Activated naive CD8-positive, alpha-beta T cell treated with anti-CD3 and anti-CD28 coated beads for 36 hours (primary cell): ENCODE measurements at regions not wholly inside any gene's neighbourhood (a gene's known extent, or its start where the extent isn't known, plus 50 kb on each side); places are given as distances from the start of the nearest gene placed in this dataset.

Source experiments
- DNase-seq: peaks from one replicate; pipeline ENCODE4 v3.0.0; 2021
- H3K27ac Mint-ChIP-seq: one replicate; pipeline ENCODE4 v1.8.0; 2022; ENCODE audit warnings: mild to moderate bottlenecking, moderate library complexity, mixed read lengths
- H3K27me3 Mint-ChIP-seq: one replicate; pipeline ENCODE4 v1.8.0; 2022; ENCODE audit warnings: mild to moderate bottlenecking, mixed read lengths
- H3K36me3 Mint-ChIP-seq: one replicate; pipeline ENCODE4 v1.8.0; 2021; ENCODE audit warnings: mild to moderate bottlenecking, mixed read lengths
- H3K4me1 Mint-ChIP-seq: one replicate; pipeline ENCODE4 v1.8.0; 2021; ENCODE audit warnings: mixed read lengths
- H3K4me3 Mint-ChIP-seq: one replicate; pipeline ENCODE4 v1.8.0; 2022; ENCODE audit warnings: mild to moderate bottlenecking, moderate library complexity, mixed read lengths
- H3K9me3 Mint-ChIP-seq: one replicate; pipeline ENCODE4 v1.8.0; 2022; ENCODE audit warnings: mixed read lengths

DNA sequence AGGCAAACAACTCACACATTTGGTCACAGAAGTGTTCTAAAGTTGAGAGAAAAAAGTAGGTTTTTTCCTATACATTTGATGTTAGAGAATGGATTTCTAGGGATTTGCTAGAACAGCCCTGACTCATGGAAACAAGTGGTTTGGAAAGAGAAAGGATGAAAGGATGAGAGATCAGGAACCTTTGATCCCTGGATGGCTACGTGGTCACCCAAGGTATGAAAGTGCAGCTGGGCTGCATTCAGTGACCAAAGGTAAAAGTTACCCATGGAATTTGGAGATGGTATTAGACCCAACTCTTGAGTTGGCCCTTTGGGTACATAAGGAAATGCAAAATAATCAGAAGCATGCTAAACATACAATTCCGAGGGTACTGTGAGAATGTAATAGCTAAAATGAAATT, 61.3 kb upstream of the SPIN1 start:
- Mint-ChIP-seq H3K36me3 (peaks cover 3% of the 10 kb centered on the region), H3K27ac (no peak overlapping the region), H3K4me1 (peaks cover 25% of the 10 kb centered on the region)

DNA sequence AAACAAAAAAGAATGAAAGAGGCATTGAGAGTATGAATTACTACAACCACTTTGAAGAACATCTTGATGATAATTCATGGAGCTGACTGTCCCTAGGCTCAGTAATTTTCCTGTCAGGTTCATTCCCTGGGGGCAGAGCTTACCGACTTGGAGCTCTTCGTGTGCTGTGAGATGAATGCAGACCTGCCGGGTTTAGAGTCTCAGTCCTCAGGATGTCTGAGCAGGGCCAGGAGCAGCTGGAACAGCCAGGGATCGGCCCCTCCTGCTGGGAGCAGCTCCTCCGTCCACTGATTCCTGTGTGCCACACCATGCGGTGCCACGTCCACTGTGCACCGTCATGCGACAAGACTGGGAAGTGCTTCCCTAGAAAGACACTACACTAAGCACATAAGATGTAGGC, 62.2 kb upstream of the SPIN1 start:
- peaks cover 4% of the 10 kb centered on the region for H3K9me3 Mint-ChIP-seq
- H3K4me3 Mint-ChIP-seq, result no peak overlapping the region
- H3K4me1 Mint-ChIP-seq, result peaks cover 27% of the 10 kb centered on the region
- H3K27me3 Mint-ChIP-seq, result peaks cover 4% of the 10 kb centered on the region
- H3K36me3 Mint-ChIP-seq, result peaks cover 3% of the 10 kb centered on the region
- no peak for DNase-seq
- no peak overlapping the region for H3K27ac Mint-ChIP-seq

More for the DNA sequence above, 61.3 kb upstream of the SPIN1 start:
- DNase-seq, result no peak
- H3K4me3 Mint-ChIP-seq, result no peak overlapping the region
- H3K27me3 Mint-ChIP-seq, result peaks cover 4% of the 10 kb centered on the region
- peaks cover 4% of the 10 kb centered on the region for H3K9me3 Mint-ChIP-seq

DNA sequence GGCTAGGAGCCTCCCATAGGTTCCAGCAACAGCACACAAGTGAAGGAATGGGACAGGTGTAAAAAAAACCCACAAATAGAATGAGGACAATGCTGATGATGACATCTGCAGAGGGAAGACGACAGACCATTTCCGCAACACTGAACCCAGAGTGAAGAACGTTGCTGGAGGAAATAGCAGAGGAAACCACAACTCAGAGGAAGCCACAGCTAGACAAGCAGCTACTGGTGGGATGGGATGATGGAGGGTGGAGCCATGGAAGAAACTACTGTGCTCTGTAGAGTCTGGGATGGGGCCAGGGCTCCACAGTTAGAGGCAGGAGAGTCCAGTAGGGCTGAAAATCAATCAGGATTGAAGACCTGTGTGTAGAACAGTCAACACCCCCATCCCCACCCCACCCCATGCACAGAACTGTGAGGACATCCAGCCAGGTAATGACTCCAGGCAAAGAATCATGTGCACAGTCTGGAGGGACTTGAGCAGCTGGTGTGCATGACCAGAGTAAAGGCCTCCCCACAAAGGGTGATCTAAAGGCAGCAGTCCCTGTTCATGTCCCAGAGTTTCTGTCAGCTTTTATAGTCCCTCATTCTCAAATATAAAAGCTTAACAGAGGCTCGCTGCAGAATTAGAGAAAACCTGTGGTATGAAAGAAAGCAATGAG, 65.2 kb upstream of the SPIN1 start:
- Mint-ChIP-seq H3K27me3 (peaks cover 4% of the 10 kb centered on the region), H3K36me3 (peaks cover 3% of the 10 kb centered on the region), H3K9me3 (peaks cover 2% of the 10 kb centered on the region), H3K4me1 (peaks cover 27% of the 10 kb centered on the region), H3K4me3 (no peak overlapping the region), H3K27ac (peak overlapping the region; percentile 89)
- peak; percentile 55 for DNase-seq

DNA sequence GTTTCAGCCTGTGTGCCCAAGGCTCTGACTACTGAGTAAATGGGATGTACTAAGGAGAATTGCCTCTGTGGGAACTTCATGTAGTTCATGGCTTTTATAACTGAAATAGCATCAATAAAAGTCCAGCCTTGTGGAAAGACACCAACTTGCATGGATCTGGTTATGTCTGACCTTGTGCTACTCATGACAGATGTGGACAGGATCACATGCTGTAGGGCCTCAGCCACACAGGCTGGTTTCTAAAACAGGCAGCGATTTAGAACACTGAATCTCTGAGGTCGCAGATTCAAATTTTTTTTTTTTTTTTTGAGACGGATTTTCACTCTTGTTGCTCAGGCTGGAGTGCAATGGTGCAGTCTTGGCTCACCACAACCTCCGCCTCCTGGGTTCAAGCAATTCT, 66.5 kb upstream of the SPIN1 start:
- H3K27me3 Mint-ChIP-seq, result peaks cover 2% of the 10 kb centered on the region
- H3K27ac Mint-ChIP-seq, result no peak overlapping the region
- peaks cover 3% of the 10 kb centered on the region for H3K36me3 Mint-ChIP-seq
- H3K4me3 Mint-ChIP-seq, result no peak overlapping the region
- H3K4me1 Mint-ChIP-seq, result peaks cover 27% of the 10 kb centered on the region
- H3K9me3 Mint-ChIP-seq, result peaks cover 2% of the 10 kb centered on the region
- DNase-seq, result no peak

DNA sequence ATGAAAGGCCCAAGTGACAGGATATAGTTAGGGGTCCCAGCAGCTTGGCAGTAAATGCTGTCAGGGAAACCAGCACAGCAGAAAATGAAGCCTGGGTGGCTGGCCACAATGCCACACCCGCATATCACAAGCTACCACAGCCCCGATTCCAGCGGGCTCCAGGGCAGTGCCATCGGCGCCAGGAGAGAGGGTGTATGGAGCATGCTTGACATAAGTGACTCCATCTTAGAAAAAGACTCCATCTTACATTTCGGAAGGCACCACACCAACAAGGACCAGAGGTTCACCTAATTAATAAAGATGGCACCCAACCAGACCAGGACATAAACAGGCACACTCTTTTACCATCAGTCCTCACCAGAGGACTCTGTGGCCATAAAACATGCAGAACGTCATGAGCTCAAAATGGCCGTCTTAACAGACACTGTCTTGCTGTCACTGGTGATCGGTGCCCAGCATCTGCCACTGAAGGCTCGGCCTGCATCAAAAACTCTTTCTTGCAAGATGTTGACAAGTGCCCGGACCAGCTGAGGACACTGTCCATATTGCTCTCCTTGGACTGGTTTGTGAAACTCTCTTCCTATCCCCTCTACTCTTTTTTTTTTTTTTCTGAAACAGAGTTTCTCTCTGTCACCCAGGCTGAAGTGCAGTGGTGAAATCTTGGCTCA, 67.4 kb upstream of the SPIN1 start:
- Mint-ChIP-seq H3K36me3 (peaks cover 3% of the 10 kb centered on the region), H3K4me1 (peaks cover 27% of the 10 kb centered on the region), H3K27me3 (no peaks in the 10 kb centered on the region), H3K4me3 (no peak overlapping the region), H3K9me3 (peaks cover 2% of the 10 kb centered on the region), H3K27ac (no peak overlapping the region)
- DNase-seq, result no peak

DNA sequence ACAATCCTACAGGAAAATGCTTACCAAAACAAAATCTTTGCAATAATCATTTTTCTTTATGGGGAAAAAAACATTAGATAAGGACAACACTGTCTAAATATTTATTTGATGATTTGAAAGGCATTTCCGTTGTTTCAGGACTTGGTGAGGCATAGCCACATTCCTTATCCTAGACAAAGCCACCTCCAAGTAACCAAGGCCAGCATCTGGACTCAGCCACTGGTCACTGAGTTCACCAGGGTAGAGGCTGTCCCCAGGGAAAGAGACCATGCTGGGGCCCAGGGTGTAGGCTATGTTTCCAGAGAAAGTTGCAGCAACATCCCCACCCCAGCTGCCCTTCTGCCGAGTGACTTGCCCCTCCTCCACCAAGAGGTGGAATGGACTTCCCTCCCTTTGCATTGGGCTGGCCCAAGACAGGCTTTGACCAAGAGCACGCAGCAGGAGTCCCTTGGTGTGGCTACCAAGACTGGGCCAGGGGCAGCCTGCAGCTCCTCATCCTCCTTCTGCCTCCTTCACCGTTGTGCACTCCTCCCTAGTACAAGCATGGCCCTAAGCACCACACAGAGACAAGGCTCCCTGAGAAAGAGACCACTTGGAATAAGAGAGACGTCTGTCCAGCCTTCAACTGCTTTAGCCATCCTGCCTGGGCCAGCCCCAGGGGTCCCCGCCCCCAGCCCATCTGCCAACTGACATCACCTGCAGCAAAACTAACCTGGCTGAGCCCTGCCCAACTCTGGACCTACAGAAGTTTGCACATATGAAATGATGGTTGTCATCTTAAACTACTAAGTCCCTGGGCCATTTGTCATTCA, 68.1 kb upstream of the SPIN1 start:
- Mint-ChIP-seq H3K9me3 (peaks cover 2% of the 10 kb centered on the region), H3K4me3 (no peak overlapping the region), H3K27ac (no peak overlapping the region), H3K27me3 (no peaks in the 10 kb centered on the region), H3K36me3 (peaks cover 3% of the 10 kb centered on the region), H3K4me1 (peaks cover 27% of the 10 kb centered on the region)
- DNase-seq, result no peak

DNA sequence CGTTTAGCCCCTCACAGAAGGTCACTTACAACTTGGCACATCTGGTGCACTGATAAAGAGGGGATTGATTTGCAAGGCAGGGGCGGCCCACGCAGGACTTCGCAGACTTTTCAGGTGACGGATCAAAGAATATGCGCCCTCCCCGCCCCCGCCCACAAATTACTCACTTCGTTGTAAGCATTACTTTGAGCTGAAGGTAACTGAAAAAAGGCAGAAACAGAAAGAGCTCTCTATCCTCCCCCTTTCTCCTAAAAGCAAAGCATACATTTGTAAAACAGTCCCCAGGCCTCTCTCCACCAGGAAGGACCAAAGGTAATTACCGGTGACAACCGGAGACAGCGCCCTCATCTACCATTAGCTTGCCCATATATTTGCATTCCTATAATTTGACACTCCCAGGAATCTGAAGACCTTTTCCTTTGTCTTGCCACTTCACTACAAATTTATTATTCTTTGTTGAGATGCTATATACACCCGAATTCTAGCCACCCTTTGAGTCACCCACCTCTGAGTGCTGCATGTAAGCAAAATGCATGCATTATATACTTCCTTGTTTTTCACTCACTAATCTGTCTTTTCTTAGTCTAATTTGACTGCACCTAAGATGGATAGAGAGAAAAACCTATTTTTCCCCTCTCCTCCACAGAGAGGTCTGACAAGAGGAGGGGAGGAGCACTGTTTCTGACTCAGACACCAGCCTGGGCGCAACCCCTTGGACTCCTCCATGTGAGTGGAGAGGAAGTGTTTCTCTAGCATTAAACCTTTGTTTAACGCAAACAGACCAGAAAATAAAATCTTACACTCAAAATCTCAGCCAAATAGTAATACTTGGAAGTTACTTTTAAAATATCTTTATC, 74.7 kb upstream of the SPIN1 start:
- peaks cover 44% of the 10 kb centered on the region for H3K4me1 Mint-ChIP-seq
- H3K27me3 Mint-ChIP-seq, result no peaks in the 10 kb centered on the region
- H3K4me3 Mint-ChIP-seq, result peak overlapping the region; percentile 61
- DNase-seq, result peak; percentile 55
- H3K9me3 Mint-ChIP-seq, result no peaks in the 10 kb centered on the region
- no peaks in the 10 kb centered on the region for H3K36me3 Mint-ChIP-seq
- H3K27ac Mint-ChIP-seq, result peak overlapping the region; percentile 93

DNA sequence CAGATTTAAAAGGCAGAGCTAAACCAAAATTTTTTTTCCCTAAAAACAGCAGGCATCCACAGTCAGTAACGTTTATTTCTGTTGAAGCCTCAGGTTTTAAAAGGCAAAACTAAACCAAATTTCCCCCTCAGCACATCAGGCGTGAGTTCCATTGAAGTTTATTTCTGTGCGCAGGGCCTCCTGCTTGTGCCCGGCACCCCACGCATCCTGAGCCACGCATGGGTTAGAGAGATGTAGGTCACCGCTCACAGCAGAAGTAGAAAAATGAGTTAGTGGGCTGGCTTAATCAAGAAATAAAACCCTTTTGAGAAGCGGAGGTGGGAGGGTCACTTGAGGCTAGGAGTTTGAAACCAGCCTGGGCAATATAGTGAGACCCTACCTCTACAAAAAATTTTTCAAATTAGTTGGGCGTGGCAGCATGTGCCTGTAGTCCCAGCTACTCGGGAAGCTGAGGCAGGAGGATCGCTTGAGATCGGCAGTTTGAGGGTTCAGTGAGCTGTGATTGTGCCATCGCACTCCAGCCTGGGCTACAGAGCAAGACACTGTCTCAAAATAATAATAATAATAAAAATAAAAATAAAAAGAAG, 75.6 kb upstream of the SPIN1 start:
- peak; percentile 41 for DNase-seq

DNA sequence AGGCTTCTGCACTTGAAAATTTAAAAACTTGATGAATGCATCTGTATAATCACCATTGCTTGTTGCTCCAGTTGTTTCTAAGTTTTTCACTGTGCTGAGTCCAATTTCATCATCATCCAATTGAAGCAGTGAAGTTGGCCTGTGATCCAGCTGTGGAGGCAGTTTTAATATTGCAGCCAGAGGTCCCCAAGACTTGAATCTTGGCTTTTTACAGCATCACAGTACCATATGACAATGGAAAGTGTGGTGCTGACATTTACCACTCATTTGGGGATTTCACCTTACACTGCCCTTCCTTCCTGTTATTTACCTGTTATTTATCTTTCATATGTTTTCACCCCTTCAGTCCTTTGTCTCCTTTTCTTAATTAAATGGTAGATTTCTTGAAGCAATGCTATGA, 76.2 kb upstream of the SPIN1 start:
- no peaks in the 10 kb centered on the region for H3K9me3 Mint-ChIP-seq
- peak overlapping the region; percentile 97 for H3K27ac Mint-ChIP-seq
- no peaks in the 10 kb centered on the region for H3K27me3 Mint-ChIP-seq
- H3K36me3 Mint-ChIP-seq, result no peaks in the 10 kb centered on the region
- DNase-seq, result peak; percentile 18
- H3K4me3 Mint-ChIP-seq, result peak overlapping the region; percentile 55
- H3K4me1 Mint-ChIP-seq, result peaks cover 47% of the 10 kb centered on the region

More for the DNA sequence above, 75.6 kb upstream of the SPIN1 start:
- no peaks in the 10 kb centered on the region for H3K36me3 Mint-ChIP-seq
- no peaks in the 10 kb centered on the region for H3K9me3 Mint-ChIP-seq
- H3K27ac Mint-ChIP-seq, result peak overlapping the region; percentile 97
- peaks cover 44% of the 10 kb centered on the region for H3K4me1 Mint-ChIP-seq
- peak overlapping the region; percentile 52 for H3K4me3 Mint-ChIP-seq
- H3K27me3 Mint-ChIP-seq, result no peaks in the 10 kb centered on the region

DNA sequence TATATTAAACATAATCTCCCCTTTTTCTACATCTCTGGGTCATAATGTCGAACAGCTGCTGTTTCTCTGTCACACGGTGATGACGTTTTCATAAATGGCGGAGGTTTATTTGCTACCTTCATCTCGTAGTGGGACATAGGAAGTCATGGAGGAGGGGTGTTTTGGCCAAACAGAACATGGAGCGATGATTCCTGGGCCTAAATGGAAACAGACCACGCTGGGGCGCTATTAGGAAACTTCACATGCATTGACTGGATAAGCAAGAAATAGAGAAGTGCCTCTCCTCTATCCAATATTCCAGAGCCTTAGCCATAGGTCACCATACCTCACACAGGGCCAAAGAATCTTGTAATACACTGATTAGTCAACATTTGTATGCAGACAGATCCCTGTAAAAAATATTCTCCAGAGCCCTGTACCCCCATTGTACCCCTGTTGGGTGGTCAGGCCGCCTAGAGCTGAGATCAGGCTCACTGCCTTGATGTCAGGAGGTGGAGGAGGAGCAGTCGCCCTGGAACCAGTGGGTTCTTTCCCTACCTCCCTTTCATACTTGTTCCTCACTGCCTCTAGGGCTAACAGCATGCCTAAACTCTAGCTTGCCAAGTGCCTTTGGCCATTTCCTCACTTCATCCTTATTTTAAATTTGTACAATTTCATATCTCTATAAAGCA, 77.8 kb upstream of the SPIN1 start:
- no peaks in the 10 kb centered on the region for H3K9me3 Mint-ChIP-seq
- H3K36me3 Mint-ChIP-seq, result no peaks in the 10 kb centered on the region
- DNase-seq, result no peak
- H3K27me3 Mint-ChIP-seq, result no peaks in the 10 kb centered on the region
- peaks cover 55% of the 10 kb centered on the region for H3K4me1 Mint-ChIP-seq
- no peak overlapping the region for H3K4me3 Mint-ChIP-seq
- H3K27ac Mint-ChIP-seq, result peak overlapping the region; percentile 44

DNA sequence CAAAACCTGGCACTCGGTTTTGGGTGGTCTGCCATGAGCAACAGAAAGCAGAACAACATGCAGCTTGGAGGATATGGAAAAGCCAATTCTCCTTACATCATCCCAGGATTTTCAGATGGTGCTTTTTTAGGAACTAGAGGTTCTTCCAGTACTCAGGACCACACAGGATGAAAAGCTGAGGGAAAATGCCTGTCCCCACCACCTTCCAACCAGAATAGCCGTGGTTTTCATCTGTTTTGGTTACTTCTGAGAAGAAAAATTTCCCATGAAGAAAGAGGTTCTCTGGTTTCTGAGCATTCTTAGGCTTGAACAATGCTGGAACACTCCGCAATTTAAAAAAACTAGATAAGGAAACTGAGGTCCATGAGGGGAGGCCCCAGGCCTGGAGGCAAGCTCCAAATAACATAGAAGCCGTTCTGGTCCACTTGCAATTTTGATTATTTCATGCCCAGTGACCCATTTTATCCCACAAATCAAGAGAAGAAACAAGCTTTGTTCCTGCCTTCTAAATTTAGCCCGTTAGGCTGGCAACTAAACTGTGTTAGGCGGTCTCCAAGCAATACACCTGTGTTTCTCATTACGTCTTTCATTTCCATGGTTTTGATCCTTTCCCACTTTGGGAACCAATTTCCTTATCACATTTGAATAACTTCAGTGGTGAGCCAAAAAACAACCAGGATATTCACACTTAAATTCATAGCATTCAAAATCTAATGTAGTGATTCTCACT, 79.2 kb upstream of the SPIN1 start:
- H3K9me3 Mint-ChIP-seq, result no peaks in the 10 kb centered on the region
- no peak overlapping the region for H3K4me3 Mint-ChIP-seq
- no peak overlapping the region for H3K27ac Mint-ChIP-seq
- no peak for DNase-seq
- peaks cover 66% of the 10 kb centered on the region for H3K4me1 Mint-ChIP-seq
- no peaks in the 10 kb centered on the region for H3K27me3 Mint-ChIP-seq
- H3K36me3 Mint-ChIP-seq, result no peaks in the 10 kb centered on the region

DNA sequence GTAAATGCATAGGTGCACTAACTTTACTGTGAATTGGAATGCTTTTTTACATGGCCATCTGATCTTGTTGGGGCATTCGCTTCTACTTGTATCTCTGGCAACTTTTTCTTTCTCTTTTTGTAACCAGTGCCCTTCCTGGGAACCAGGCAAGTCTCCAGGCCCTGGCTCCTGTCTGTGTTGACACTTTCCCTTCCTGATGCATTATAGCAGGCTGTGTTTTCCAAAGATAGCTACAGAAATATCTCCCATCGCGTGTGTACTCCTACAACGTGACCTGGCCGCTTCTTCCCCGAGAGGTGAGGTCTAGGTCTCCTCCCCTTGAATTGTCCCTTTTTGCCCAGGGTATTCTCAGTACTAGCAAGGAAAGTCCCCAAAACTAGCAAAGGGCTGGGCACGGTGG, 81.1 kb upstream of the SPIN1 start:
- H3K9me3 Mint-ChIP-seq, result peaks cover 6% of the 10 kb centered on the region
- H3K36me3 Mint-ChIP-seq, result peaks cover 1% of the 10 kb centered on the region
- peaks cover 65% of the 10 kb centered on the region for H3K4me1 Mint-ChIP-seq
- DNase-seq, result no peak
- H3K27ac Mint-ChIP-seq, result no peak overlapping the region
- no peak overlapping the region for H3K4me3 Mint-ChIP-seq
- H3K27me3 Mint-ChIP-seq, result no peaks in the 10 kb centered on the region

DNA sequence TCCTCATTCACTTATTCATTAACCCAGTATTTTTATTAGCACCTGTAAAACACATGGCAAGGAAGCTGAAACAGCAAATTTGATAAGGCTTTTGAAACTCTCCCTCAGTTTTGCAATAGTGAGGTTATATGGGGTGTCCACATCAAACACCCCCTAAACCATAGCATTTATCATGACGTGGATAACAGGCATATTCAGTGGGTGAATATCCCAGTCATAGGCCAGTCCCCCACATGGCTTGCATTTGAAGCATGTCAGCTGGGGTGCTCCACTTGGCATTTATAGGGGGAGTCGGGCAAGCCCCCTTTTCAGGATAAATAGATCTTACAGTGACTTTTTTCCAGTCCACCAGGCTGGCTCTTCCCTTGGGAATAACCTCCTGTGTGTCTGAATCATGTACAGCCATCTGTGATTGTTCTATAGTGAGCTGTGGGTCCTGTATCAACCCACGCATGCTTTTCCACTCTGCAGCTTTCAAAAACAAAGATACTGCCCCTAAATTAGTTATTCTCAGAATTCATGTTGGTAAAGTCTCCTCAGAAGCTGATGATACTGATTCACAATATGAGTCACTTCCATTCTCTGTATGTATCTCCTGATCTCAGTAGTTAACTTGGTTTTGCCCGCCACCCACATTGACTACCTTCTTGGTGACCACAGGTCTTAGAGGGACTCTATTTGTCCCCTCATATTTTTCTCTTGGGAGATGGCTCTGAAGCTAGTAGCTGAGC, 84.4 kb upstream of the SPIN1 start:
- Mint-ChIP-seq H3K27me3 (peaks cover 1% of the 10 kb centered on the region), H3K4me1 (peaks cover 42% of the 10 kb centered on the region), H3K9me3 (peaks cover 11% of the 10 kb centered on the region), H3K27ac (peak overlapping the region; percentile 96), H3K4me3 (peak overlapping the region; percentile 54), H3K36me3 (peaks cover 1% of the 10 kb centered on the region)
- peak; percentile 71 for DNase-seq
